SJCRH30 (cell line): ENCODE measurements at regions not wholly inside any gene's neighbourhood (a gene's known extent, or its start where the extent isn't known, plus 50 kb on each side); places are given as distances from the start of the nearest gene placed in this dataset.
A peak's percentile ranks its signal among the peaks of the same experiment; 100 is the strongest.

ENCODE experiments used
- DNase-seq, 2 experiments: peaks; one replicate each; pipeline ENCODE4 v3.0.0-alpha.2; 2015 to 2020
- H3K27ac ChIP-seq: fragments of 250-450 bp; sonication (Bioruptor Pico); 2 replicates; pipeline ENCODE4 v1.5.1; 2020; ENCODE audit warnings: mild to moderate bottlenecking, moderate library complexity
- H3K27me3 ChIP-seq: fragments of 250-450 bp; sonication (Bioruptor Pico); 2 replicates; pipeline ENCODE4 v1.5.1; 2020; ENCODE audit warnings: mild to moderate bottlenecking, moderate library complexity
- H3K36me3 ChIP-seq: fragments of 250-450 bp; sonication (Bioruptor Pico); 2 replicates; pipeline ENCODE4 v1.5.1; 2020; ENCODE audit warnings: mild to moderate bottlenecking, moderate library complexity
- H3K4me1 ChIP-seq: fragments of 250-450 bp; sonication (Bioruptor Pico); 2 replicates; pipeline ENCODE4 v1.5.1; 2020; ENCODE audit warnings: mild to moderate bottlenecking, moderate library complexity
- H3K4me3 ChIP-seq: fragments of 250-450 bp; sonication (Bioruptor Pico); 2 replicates; pipeline ENCODE4 v1.5.1; 2020; ENCODE audit warnings: mild to moderate bottlenecking, moderate library complexity
- H3K9me3 ChIP-seq: fragments of 250-450 bp; sonication (Bioruptor Pico); replicated peaks from 2 replicates; pipeline ENCODE4 v1.5.1; 2020; ENCODE audit warnings: mild to moderate bottlenecking, moderate library complexity

DNA sequence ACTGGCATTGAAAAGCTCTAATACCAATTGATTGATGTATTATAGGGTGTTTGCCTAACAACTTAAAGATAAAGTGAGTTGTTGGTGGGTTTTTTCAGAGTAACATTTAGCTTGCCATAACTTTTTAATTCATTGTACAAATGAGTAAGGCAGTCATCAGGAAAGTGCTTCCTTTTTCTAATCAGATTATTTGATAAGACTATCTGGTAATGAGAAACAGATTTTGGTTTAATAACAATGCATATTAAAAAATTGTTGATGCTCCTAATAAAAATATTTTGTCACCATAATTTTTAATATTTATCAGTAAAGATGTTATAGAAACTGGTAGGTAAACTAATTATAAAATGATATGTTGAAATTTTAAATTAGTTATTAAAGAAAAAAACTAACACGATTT, 51.3 kb downstream of the BLTP1 start:
- Histone ChIP-seq H3K9me3 (no peaks in the 10 kb centered on the region), H3K4me1 (no peaks in the 10 kb centered on the region), H3K36me3 (peaks cover 7% of the 10 kb centered on the region)

DNA sequence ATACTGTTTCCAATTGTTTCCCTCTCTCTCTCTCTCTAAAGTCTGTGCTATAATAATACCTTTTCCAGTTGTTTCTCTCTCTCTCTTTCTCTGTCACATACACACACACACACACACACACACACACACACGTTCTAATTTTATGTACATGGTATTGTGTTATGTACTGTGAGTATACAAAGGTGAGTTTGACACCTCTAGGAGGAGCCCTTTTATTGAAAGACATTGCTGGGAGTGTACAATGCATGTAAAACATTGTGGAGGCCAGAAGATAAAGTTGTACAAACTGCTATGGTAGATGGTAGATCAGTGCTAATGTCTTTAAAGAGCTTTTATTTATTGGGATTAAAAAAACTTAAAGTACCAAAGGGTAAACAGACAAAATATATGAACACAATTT, 53.6 kb downstream of the BLTP1 start:
- no peak overlapping the region for H3K27ac ChIP-seq
- DNase-seq, result no peak
- H3K36me3 ChIP-seq, result peaks cover 10% of the 10 kb centered on the region
- no peaks in the 10 kb centered on the region for H3K4me1 ChIP-seq
- H3K9me3 ChIP-seq, result no peaks in the 10 kb centered on the region
- no peak overlapping the region for H3K4me3 ChIP-seq
- no peaks in the 10 kb centered on the region for H3K27me3 ChIP-seq

More for the DNA sequence above, 51.3 kb downstream of the BLTP1 start:
- no peaks in the 10 kb centered on the region for H3K27me3 ChIP-seq
- no peak for DNase-seq
- no peak overlapping the region for H3K4me3 ChIP-seq
- H3K27ac ChIP-seq, result no peak overlapping the region

DNA sequence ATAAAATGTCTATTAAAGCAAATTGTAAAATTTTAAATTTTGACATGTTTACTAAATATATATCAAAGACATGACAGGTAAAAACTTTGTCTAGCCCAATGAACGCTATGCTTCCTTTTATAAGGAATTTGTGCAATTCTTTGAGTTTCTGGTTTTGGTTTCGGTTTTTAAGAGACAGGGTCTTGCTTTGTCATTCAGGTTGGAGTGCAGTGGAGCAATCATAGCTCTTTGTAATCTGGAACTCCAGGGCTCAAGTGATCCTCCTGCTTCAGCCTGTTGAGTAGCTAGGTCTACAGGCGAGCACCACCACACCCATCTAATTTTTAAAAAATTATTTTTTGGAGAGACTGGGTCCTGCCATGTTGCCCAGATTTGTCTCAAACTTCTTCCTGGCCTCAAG, 60.7 kb downstream of the BLTP1 start:
- H3K36me3 ChIP-seq, result peaks cover 7% of the 10 kb centered on the region; the same call in 1 of the 2 replicates

DNA sequence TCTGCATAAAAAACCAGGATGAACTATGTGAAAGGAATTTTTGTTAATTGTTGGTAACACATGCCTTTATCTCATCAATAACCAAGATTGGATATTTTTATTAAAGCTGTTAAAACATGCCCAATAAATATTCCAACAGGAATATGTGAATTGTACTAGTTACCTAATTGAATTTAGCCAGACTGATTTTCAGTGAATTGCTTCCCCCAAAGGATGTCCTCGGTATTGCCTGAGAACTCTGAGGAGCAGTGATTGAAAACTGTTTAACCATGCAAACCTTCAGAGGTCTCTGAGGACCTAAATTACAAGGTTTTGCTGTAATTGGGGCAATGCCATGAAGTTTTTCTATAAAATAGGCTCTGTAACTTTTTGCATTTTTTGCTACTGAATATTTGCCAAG, 66.6 kb downstream of the BLTP1 start:
- DNase-seq, result peak in 1 of 2 experiments; percentile 18
- peaks cover under 1% of the 10 kb centered on the region for H3K36me3 ChIP-seq
- H3K27me3 ChIP-seq, result no peaks in the 10 kb centered on the region
- H3K4me1 ChIP-seq, result no peaks in the 10 kb centered on the region
- H3K27ac ChIP-seq, result no peak overlapping the region
- no peak overlapping the region for H3K4me3 ChIP-seq
- H3K9me3 ChIP-seq, result no peaks in the 10 kb centered on the region

More for the DNA sequence above, 60.7 kb downstream of the BLTP1 start:
- H3K27me3 ChIP-seq, result no peaks in the 10 kb centered on the region
- H3K4me1 ChIP-seq, result no peaks in the 10 kb centered on the region
- no peak for DNase-seq
- H3K4me3 ChIP-seq, result no peak overlapping the region
- no peaks in the 10 kb centered on the region for H3K9me3 ChIP-seq
- no peak overlapping the region for H3K27ac ChIP-seq

- H3K36me3 ChIP-seq, result no peaks in the 10 kb centered on the region; the same call in none of the 2 replicates
- no peak overlapping the region for H3K4me3 ChIP-seq
- no peaks in the 10 kb centered on the region for H3K9me3 ChIP-seq
- H3K4me1 ChIP-seq, result no peaks in the 10 kb centered on the region
- DNase-seq, result no peak
- H3K27me3 ChIP-seq, result no peaks in the 10 kb centered on the region
- no peak overlapping the region for H3K27ac ChIP-seq
These were observed 67.2 kb downstream of the BLTP1 start for GRCh38 chr4:122219356-122219755.

DNA sequence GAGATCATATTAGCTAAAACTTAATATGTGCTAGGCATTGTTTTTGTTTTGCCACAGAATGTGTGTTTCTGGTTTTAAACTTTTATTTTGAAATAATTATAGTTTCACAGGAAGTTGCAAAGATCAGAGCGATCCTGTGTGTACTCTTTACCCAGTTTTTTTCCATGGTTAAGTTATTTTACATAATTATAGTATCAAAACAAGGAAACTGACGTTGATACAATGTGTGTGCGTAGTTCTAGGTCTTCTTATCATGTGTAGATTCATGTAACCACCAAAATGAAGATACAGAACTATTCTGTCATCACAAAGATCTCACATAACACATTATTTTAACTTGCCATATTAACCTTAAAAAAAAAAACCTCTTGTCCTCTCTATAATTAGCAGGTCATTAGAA, 69.2 kb downstream of the BLTP1 start:
- Histone ChIP-seq H3K4me3 (no peak overlapping the region), H3K36me3 (no peaks in the 10 kb centered on the region; the same call in none of the 2 replicates)

GRCh38 chr4:122224348-122224747, 72.2 kb downstream of the BLTP1 start:
- Histone ChIP-seq H3K36me3 (peaks cover 3% of the 10 kb centered on the region), H3K4me3 (no peak overlapping the region), H3K27me3 (no peaks in the 10 kb centered on the region), H3K27ac (no peak overlapping the region), H3K9me3 (no peaks in the 10 kb centered on the region; the same call in 1 of the 2 replicates), H3K4me1 (no peaks in the 10 kb centered on the region)
- DNase-seq, result peak in 1 of 2 experiments; percentile 1

More for the DNA sequence above, 69.2 kb downstream of the BLTP1 start:
- H3K27me3 ChIP-seq, result no peaks in the 10 kb centered on the region
- no peak for DNase-seq
- H3K9me3 ChIP-seq, result no peaks in the 10 kb centered on the region
- no peaks in the 10 kb centered on the region for H3K4me1 ChIP-seq
- H3K27ac ChIP-seq, result no peak overlapping the region

GRCh38 chr4:122227202-122227601, 75.1 kb downstream of the BLTP1 start:
- Histone ChIP-seq H3K27ac (no peak overlapping the region), H3K27me3 (no peaks in the 10 kb centered on the region), H3K4me3 (no peak overlapping the region), H3K36me3 (peaks cover 3% of the 10 kb centered on the region; the same call in 1 of the 2 replicates), H3K9me3 (no peaks in the 10 kb centered on the region; the same call in 1 of the 2 replicates), H3K4me1 (no peaks in the 10 kb centered on the region)
- no peak for DNase-seq

- DNase-seq, result no peak
- Histone ChIP-seq H3K27ac (no peak overlapping the region), H3K9me3 (no peaks in the 10 kb centered on the region; the same call in 1 of the 2 replicates), H3K36me3 (peaks cover 5% of the 10 kb centered on the region; the same call in 1 of the 2 replicates), H3K4me3 (no peak overlapping the region), H3K4me1 (no peaks in the 10 kb centered on the region), H3K27me3 (no peaks in the 10 kb centered on the region)
These were observed 77.7 kb downstream of the BLTP1 start for GRCh38 chr4:122229857-122230256.

DNA sequence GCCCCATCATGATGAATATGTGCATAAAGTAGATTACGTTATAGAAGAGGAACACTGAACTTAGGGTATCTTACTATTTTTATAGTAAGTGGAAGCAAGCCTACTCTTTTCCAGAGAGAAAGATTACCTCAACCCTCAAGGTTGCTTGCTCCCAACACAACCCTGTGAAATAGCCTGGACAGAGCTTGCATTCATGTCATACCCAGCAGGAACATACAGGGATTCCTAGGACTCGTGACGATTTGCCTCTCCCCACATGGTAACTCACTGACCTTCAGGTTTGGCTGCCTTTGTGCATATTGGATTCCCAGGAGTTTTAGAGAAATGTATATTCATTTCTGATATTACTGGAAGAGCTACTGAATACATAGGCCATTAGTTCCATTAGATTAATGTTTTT, 80.5 kb downstream of the BLTP1 start:
- H3K27me3 ChIP-seq, result no peaks in the 10 kb centered on the region
- peaks cover 2% of the 10 kb centered on the region; the same call in 1 of the 2 replicates for H3K36me3 ChIP-seq
- H3K4me3 ChIP-seq, result no peak overlapping the region
- no peaks in the 10 kb centered on the region for H3K9me3 ChIP-seq
- no peaks in the 10 kb centered on the region for H3K4me1 ChIP-seq
- no peak for DNase-seq
- H3K27ac ChIP-seq, result no peak overlapping the region

GRCh38 chr4:122234686-122235085, 82.6 kb downstream of the BLTP1 start:
- Histone ChIP-seq H3K27me3 (no peaks in the 10 kb centered on the region), H3K36me3 (peaks cover 2% of the 10 kb centered on the region; the same call in 1 of the 2 replicates)

DNA sequence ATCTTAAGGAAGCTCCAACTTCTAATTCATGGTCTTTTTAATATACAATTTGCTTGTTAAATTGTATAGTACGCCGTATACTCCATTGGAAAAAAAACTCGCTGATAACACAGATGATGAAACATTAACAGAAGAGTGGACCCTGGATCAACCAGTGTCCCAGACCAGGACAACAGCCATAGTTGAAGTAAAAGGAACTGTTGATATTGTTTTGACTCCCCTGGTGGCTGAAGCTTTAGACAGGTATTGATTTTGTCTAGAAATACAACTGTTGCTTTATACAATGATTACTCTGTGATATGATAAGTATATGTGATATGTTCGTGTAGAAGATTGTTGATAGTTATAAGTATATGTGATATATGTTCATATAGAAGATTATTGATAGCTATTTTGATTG, 91.7 kb downstream of the BLTP1 start:
- H3K27ac ChIP-seq, result no peak overlapping the region
- no peaks in the 10 kb centered on the region for H3K27me3 ChIP-seq
- H3K9me3 ChIP-seq, result no peaks in the 10 kb centered on the region

More at GRCh38 chr4:122234686-122235085, 82.6 kb downstream of the BLTP1 start:
- Histone ChIP-seq H3K4me1 (no peaks in the 10 kb centered on the region), H3K9me3 (no peaks in the 10 kb centered on the region), H3K27ac (no peak overlapping the region), H3K4me3 (no peak overlapping the region)
- DNase-seq, result no peak

GRCh38 chr4:122244764-122245163, 92.6 kb downstream of the BLTP1 start:
- H3K4me1 ChIP-seq, result no peaks in the 10 kb centered on the region
- no peaks in the 10 kb centered on the region for H3K9me3 ChIP-seq
- no peak overlapping the region for H3K27ac ChIP-seq
- H3K4me3 ChIP-seq, result no peak overlapping the region
- H3K36me3 ChIP-seq, result peaks cover 24% of the 10 kb centered on the region
- DNase-seq, result no peak
- H3K27me3 ChIP-seq, result no peaks in the 10 kb centered on the region

More for the DNA sequence above, 91.7 kb downstream of the BLTP1 start:
- DNase-seq, result no peak
- Histone ChIP-seq H3K4me3 (no peak overlapping the region), H3K36me3 (peaks cover 24% of the 10 kb centered on the region), H3K4me1 (no peaks in the 10 kb centered on the region)

DNA sequence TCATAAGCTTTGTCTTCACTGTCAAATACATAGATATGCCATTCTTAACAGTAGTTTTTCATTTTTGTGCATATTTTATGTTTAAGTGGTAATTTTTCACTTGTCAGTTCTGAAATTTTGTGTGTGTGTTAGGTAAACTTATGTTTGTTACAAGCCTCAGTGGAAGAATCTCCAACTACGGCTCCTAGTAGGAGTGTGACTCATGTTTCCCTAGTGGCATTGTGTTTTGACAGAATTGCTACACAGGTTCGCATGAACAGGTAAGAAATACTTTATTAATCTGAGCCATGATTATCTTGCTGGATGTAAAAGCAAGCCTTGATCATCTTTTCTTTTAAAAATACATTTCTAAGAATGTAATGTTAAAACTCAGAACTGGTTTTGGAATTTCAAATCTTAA, 94.4 kb downstream of the BLTP1 start:
- no peak for DNase-seq
- Histone ChIP-seq H3K27ac (no peak overlapping the region), H3K4me3 (no peak overlapping the region), H3K27me3 (no peaks in the 10 kb centered on the region), H3K9me3 (no peaks in the 10 kb centered on the region), H3K36me3 (peaks cover 20% of the 10 kb centered on the region; the same call in 1 of the 2 replicates), H3K4me1 (no peaks in the 10 kb centered on the region)

GRCh38 chr4:122249357-122249756, 97.2 kb downstream of the BLTP1 start:
- H3K36me3 ChIP-seq, result peaks cover 19% of the 10 kb centered on the region
- no peak for DNase-seq
- H3K27ac ChIP-seq, result no peak overlapping the region
- no peaks in the 10 kb centered on the region for H3K4me1 ChIP-seq
- H3K27me3 ChIP-seq, result no peaks in the 10 kb centered on the region
- no peaks in the 10 kb centered on the region for H3K9me3 ChIP-seq
- H3K4me3 ChIP-seq, result no peak overlapping the region

DNA sequence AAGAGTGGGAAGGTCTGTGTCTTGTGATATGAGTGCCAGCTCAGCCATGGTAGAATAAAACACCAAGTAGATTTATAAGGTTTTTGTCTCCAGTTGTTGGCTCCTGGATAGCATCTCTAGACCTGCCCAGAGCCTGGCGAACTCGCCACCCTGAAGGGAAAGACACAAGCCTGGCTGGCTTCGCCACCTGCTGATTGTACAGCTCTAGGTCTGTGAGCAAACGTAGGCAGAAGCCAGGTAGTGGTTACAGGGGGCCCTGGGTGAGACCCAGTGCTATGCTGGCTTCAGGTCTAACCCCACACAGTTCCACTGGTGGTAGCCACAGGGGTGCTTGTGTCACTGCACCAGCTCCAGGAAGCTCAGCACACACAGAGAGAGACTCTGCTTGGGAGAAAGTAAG, 100.5 kb downstream of the BLTP1 start:
- DNase-seq, result no peak
- H3K27ac ChIP-seq, result no peak overlapping the region
- no peaks in the 10 kb centered on the region for H3K4me1 ChIP-seq
- no peaks in the 10 kb centered on the region for H3K9me3 ChIP-seq
- H3K27me3 ChIP-seq, result no peaks in the 10 kb centered on the region
- no peak overlapping the region for H3K4me3 ChIP-seq
- H3K36me3 ChIP-seq, result peaks cover 30% of the 10 kb centered on the region
